ENCODE measurements at regions not wholly inside any gene's neighbourhood (a gene's known extent, or its start where the extent isn't known, plus 50 kb on each side); places are given as distances from the start of the nearest gene placed in this dataset.

DNA sequence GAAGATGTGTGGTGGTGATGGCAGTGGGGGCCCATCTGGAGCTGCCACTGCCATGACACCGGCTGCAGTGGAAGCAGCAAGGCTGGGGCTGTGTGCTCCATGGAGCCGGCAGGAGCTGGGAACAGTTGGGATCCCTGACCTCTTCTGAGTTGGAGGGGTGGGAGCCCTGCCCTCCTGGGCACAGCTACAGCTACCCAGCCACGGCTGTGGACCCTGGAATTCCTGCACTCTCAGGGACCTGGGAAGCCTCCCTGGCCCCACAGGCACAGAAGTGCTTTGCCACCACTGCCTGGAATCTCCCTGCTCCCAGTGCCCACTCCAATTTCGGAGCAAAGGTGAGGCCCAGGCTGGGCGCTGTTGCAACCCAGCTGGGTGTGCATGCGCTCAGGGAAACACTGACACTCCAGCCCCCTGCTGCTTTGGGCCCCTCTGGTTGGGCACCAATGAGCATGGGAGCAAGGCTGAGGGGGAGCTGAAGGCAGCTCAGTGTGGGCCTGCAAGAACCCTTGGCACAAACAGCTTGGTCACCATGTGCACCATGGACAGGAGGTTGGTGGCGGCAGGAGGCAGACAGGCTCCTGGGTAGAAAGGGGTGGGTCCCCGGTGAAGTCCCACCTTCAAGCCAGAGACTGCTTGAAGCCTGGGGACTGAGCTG lies 817.6 kb downstream of the KCNT2 start:
- DNase-seq (no peak), ATAC-seq (ENCODE audit: insufficient read depth, low read depth) (no peak)
- Histone ChIP-seq H3K4me3 (ENCODE audit: low read depth in 1 of 2, low read length in 2 of 2) (no peak overlapping the region), H4K20me1 (ENCODE audit: insufficient read depth, low read length) (no peaks in the 10 kb centered on the region), H3K9ac (ENCODE audit: low read depth, low read length) (no peak overlapping the region), H3K36me3 (ENCODE audit: insufficient read depth, low read length) (no peaks in the 10 kb centered on the region), H3K9me3 (ENCODE audit: insufficient read depth, low read length, severe bottlenecking) (peaks cover 11% of the 10 kb centered on the region), H3K27ac (ENCODE audit: low read length) (no peak overlapping the region), H3K4me2 (ENCODE audit: insufficient read depth, low read length) (no peak overlapping the region), H3K27me3 (ENCODE audit: insufficient read depth, low read length, poor library complexity) (no peaks in the 10 kb centered on the region), H3K79me2 (ENCODE audit: insufficient read depth, low read length) (no peaks in the 10 kb centered on the region), H2AFZ (ENCODE audit: low read depth, low read length) (no peak overlapping the region), H3K4me1 (ENCODE audit: insufficient read depth, low read length) (no peaks in the 10 kb centered on the region)
- no peak for TF ChIP-seq EZH2 (IDR thresholded peaks at IDR 0.05; ENCODE audit: borderline replicate concordance, low read depth, low read length, severe bottlenecking)
- TF ChIP-seq, protein P1, sequence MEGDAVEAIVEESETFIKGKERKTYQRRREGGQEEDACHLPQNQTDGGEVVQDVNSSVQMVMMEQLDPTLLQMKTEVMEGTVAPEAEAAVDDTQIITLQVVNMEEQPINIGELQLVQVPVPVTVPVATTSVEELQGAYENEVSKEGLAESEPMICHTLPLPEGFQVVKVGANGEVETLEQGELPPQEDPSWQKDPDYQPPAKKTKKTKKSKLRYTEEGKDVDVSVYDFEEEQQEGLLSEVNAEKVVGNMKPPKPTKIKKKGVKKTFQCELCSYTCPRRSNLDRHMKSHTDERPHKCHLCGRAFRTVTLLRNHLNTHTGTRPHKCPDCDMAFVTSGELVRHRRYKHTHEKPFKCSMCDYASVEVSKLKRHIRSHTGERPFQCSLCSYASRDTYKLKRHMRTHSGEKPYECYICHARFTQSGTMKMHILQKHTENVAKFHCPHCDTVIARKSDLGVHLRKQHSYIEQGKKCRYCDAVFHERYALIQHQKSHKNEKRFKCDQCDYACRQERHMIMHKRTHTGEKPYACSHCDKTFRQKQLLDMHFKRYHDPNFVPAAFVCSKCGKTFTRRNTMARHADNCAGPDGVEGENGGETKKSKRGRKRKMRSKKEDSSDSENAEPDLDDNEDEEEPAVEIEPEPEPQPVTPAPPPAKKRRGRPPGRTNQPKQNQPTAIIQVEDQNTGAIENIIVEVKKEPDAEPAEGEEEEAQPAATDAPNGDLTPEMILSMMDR (IDR thresholded peaks at IDR 0.05; ENCODE audit: borderline replicate concordance, extremely low read depth, low read length, poor library complexity, severe bottlenecking): no peak

DNA sequence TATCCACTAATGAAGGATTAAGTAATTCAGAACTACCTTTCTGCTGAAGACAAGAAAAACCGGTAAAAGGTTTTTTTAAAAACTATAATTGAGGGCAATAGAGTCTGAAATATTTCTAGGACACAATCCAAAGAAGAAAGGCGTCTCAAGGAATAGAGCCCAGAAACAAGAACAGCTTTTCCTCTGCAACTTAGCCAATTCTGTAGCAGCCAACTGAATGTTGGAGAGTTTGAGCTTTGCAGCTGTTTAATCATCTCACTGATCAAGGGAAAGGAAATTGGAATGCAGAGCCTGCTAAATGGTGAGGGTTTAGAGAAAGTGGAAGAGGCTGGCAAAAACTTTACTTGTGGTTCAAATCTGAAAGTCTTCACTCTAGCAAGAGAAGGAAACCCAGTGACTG lies 818.9 kb downstream of the KCNT2 start:
- Histone ChIP-seq H3K27ac (ENCODE audit: low read length) (no peak overlapping the region), H3K4me1 (ENCODE audit: insufficient read depth, low read length) (no peaks in the 10 kb centered on the region), H3K9ac (ENCODE audit: low read depth, low read length) (no peak overlapping the region), H3K4me2 (ENCODE audit: insufficient read depth, low read length) (no peak overlapping the region), H3K27me3 (ENCODE audit: insufficient read depth, low read length, poor library complexity) (no peaks in the 10 kb centered on the region), H3K4me3 (ENCODE audit: low read depth in 1 of 2, low read length in 2 of 2) (no peak overlapping the region), H3K36me3 (ENCODE audit: insufficient read depth, low read length) (no peaks in the 10 kb centered on the region), H3K9me3 (ENCODE audit: insufficient read depth, low read length, severe bottlenecking) (peaks cover 11% of the 10 kb centered on the region), H4K20me1 (ENCODE audit: insufficient read depth, low read length) (no peaks in the 10 kb centered on the region), H3K79me2 (ENCODE audit: insufficient read depth, low read length) (no peaks in the 10 kb centered on the region), H2AFZ (ENCODE audit: low read depth, low read length) (no peak overlapping the region)
- ATAC-seq (ENCODE audit: insufficient read depth, low read depth) (no peak), DNase-seq (no peak)
- TF ChIP-seq, protein P1 (IDR thresholded peaks at IDR 0.05; ENCODE audit: borderline replicate concordance, extremely low read depth, low read length, poor library complexity, severe bottlenecking): no peak
- TF ChIP-seq EZH2 (IDR thresholded peaks at IDR 0.05; ENCODE audit: borderline replicate concordance, low read depth, low read length, severe bottlenecking): no peak

DNA sequence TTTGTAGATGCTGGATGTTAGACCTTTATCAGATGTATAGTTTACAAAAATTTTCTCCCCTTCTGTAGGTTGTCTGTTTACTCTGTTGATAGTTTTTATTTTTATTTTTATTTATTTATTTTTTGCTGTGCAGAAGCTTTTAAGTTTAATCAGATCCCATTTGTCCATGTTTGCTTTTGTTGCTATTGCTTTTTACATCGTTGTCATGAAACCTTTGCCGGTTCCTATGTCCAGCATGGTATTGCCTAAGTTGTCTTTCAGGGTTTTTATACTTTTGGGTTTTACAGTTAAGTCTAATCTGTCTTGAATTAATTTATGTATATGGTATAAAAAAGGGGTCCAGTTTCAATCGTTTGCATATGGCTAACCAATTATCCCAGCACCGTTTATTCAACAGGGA lies 819.5 kb downstream of the KCNT2 start:
- Histone ChIP-seq H3K4me3 (ENCODE audit: low read depth in 1 of 2, low read length in 2 of 2) (no peak overlapping the region), H4K20me1 (ENCODE audit: insufficient read depth, low read length) (no peaks in the 10 kb centered on the region), H3K4me1 (ENCODE audit: insufficient read depth, low read length) (no peaks in the 10 kb centered on the region), H3K27ac (ENCODE audit: low read length) (no peak overlapping the region), H2AFZ (ENCODE audit: low read depth, low read length) (no peak overlapping the region), H3K36me3 (ENCODE audit: insufficient read depth, low read length) (no peaks in the 10 kb centered on the region), H3K9ac (ENCODE audit: low read depth, low read length) (no peak overlapping the region), H3K4me2 (ENCODE audit: insufficient read depth, low read length) (no peak overlapping the region), H3K79me2 (ENCODE audit: insufficient read depth, low read length) (no peaks in the 10 kb centered on the region), H3K27me3 (ENCODE audit: insufficient read depth, low read length, poor library complexity) (no peaks in the 10 kb centered on the region), H3K9me3 (ENCODE audit: insufficient read depth, low read length, severe bottlenecking) (peaks cover 11% of the 10 kb centered on the region)
- ATAC-seq (ENCODE audit: insufficient read depth, low read depth) (no peak), DNase-seq (no peak)
- TF ChIP-seq EZH2 (IDR thresholded peaks at IDR 0.05; ENCODE audit: borderline replicate concordance, low read depth, low read length, severe bottlenecking): no peak
- TF ChIP-seq, protein P1 (IDR thresholded peaks at IDR 0.05; ENCODE audit: borderline replicate concordance, extremely low read depth, low read length, poor library complexity, severe bottlenecking): no peak
